Neural cell (in vitro differentiated cells): ENCODE measurements at regions not wholly inside any gene's neighbourhood (a gene's known extent, or its start where the extent isn't known, plus 50 kb on each side); places are given as distances from the start of the nearest gene placed in this dataset.

Source experiments
- EP300 ChIP-seq: fragments of 450-650 bp; conservative IDR thresholded peaks from 2 replicates; pipeline ENCODE4 v1.6.1; 2014; ENCODE audit warnings: antibody characterized with exemption, mild to moderate bottlenecking, moderate library complexity; ENCODE audit not compliant: poor library complexity, severe bottlenecking
- EZH2 ChIP-seq: fragments of 200-600, 300-800 bp; shearing (Covaris generic), sonication (generic); IDR thresholded peaks from 2 replicates; pipeline ENCODE4 v1.6.1; 2014; ENCODE audit warnings: antibody characterized with exemption, low read length, borderline replicate concordance, mild to moderate bottlenecking; ENCODE audit not compliant: insufficient read depth, poor library complexity, severe bottlenecking
- MXI1 ChIP-seq: fragments of 450-650 bp; conservative IDR thresholded peaks from 2 replicates; pipeline ENCODE4 v1.6.1; 2014; ENCODE audit warnings: antibody characterized with exemption, mild to moderate bottlenecking; ENCODE audit not compliant: poor library complexity, severe bottlenecking
- RAD21 ChIP-seq: fragments of 450-650 bp; conservative IDR thresholded peaks from 2 replicates; pipeline ENCODE4 v1.6.1; 2014; ENCODE audit warnings: antibody characterized with exemption, mild to moderate bottlenecking, moderate library complexity
- SMC3 ChIP-seq: fragments of 450-650 bp; conservative IDR thresholded peaks from 2 replicates; pipeline ENCODE4 v1.6.1; 2014; ENCODE audit warnings: antibody characterized with exemption, mild to moderate bottlenecking, moderate library complexity; ENCODE audit not compliant: poor library complexity
- TAF1 ChIP-seq: IDR thresholded peaks from 2 replicates; pipeline ENCODE4 v1.6.1; 2012; ENCODE audit warnings: low read depth
- TF ChIP-seq, protein P1 (sequence below): fragments of 450-650 bp; IDR thresholded peaks from 2 replicates; pipeline ENCODE4 v1.5.1; 2014; ENCODE audit warnings: antibody characterized with exemption, mild to moderate bottlenecking, moderate library complexity; ENCODE audit not compliant: poor library complexity, severe bottlenecking
- TF ChIP-seq, protein P2 (sequence below): IDR thresholded peaks from 2 replicates; pipeline ENCODE4 v1.6.1; 2012; ENCODE audit warnings: borderline replicate concordance

DNA sequence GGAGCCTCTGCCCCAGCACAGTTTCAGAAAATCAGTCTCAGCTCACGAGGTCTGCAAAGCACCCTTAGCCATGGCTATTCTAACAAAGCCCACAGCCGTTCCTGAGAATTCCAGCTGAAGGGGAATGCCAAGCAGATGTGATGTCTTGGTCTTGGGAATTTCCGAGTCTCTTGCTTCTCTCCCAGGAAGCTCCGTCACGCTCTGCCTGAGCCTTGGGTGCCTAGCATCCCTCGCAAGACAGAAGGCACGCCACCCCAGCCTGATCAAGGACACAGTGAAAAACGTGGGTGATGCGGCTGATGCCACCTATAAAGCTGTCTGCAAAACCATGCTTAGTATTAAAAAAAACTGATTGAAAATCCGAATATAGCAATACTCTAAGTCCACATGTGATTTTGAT is 254.6 kb downstream of the SH3BP4 start:
- TF ChIP-seq, protein P1, sequence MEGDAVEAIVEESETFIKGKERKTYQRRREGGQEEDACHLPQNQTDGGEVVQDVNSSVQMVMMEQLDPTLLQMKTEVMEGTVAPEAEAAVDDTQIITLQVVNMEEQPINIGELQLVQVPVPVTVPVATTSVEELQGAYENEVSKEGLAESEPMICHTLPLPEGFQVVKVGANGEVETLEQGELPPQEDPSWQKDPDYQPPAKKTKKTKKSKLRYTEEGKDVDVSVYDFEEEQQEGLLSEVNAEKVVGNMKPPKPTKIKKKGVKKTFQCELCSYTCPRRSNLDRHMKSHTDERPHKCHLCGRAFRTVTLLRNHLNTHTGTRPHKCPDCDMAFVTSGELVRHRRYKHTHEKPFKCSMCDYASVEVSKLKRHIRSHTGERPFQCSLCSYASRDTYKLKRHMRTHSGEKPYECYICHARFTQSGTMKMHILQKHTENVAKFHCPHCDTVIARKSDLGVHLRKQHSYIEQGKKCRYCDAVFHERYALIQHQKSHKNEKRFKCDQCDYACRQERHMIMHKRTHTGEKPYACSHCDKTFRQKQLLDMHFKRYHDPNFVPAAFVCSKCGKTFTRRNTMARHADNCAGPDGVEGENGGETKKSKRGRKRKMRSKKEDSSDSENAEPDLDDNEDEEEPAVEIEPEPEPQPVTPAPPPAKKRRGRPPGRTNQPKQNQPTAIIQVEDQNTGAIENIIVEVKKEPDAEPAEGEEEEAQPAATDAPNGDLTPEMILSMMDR, result no peak
- TF ChIP-seq EZH2 (no peak), MXI1 (no peak), EP300 (no peak), SMC3 (no peak), RAD21 (no peak), TAF1 (no peak)
- TF ChIP-seq, protein P2, sequence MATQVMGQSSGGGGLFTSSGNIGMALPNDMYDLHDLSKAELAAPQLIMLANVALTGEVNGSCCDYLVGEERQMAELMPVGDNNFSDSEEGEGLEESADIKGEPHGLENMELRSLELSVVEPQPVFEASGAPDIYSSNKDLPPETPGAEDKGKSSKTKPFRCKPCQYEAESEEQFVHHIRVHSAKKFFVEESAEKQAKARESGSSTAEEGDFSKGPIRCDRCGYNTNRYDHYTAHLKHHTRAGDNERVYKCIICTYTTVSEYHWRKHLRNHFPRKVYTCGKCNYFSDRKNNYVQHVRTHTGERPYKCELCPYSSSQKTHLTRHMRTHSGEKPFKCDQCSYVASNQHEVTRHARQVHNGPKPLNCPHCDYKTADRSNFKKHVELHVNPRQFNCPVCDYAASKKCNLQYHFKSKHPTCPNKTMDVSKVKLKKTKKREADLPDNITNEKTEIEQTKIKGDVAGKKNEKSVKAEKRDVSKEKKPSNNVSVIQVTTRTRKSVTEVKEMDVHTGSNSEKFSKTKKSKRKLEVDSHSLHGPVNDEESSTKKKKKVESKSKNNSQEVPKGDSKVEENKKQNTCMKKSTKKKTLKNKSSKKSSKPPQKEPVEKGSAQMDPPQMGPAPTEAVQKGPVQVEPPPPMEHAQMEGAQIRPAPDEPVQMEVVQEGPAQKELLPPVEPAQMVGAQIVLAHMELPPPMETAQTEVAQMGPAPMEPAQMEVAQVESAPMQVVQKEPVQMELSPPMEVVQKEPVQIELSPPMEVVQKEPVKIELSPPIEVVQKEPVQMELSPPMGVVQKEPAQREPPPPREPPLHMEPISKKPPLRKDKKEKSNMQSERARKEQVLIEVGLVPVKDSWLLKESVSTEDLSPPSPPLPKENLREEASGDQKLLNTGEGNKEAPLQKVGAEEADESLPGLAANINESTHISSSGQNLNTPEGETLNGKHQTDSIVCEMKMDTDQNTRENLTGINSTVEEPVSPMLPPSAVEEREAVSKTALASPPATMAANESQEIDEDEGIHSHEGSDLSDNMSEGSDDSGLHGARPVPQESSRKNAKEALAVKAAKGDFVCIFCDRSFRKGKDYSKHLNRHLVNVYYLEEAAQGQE, result no peak
